ENCODE measurements at regions not wholly inside any gene's neighbourhood (a gene's known extent, or its start where the extent isn't known, plus 50 kb on each side); places are given as distances from the start of the nearest gene placed in this dataset.

- Histone ChIP-seq H3K27me3 (ENCODE audit: control insufficient read depth, extremely low read depth, insufficient read depth, low read length) (no peaks in the 10 kb centered on the region), H4K20me1 (ENCODE audit: control insufficient read depth, extremely low read depth, insufficient read depth, low read length) (no peaks in the 10 kb centered on the region), H3K9ac (ENCODE audit: control insufficient read depth, extremely low read depth, insufficient read depth, low read length) (peak overlapping the region; percentile 65), H2AFZ (ENCODE audit: control insufficient read depth, low read length) (no peak overlapping the region), H3K79me2 (ENCODE audit: control insufficient read depth, insufficient read depth, low read length) (no peaks in the 10 kb centered on the region), H3K4me2 (ENCODE audit: control insufficient read depth, extremely low read depth, insufficient read depth, low read depth, low read length) (peak overlapping the region; percentile 41), H3K4me1 (ENCODE audit: control insufficient read depth, extremely low read depth, insufficient read depth, low read length) (peaks cover 41% of the 10 kb centered on the region), H3K36me3 (ENCODE audit: control insufficient read depth in 2 of 2, extremely low read depth in 1 of 2, insufficient read depth in 2 of 2, low read length in 2 of 2) (no peaks in the 10 kb centered on the region), H3K4me3 (ENCODE audit: control insufficient read depth in 2 of 3, extremely low read depth in 1 of 3, insufficient read depth in 2 of 3, low read depth in 1 of 3, low read length in 3 of 3) (no peak overlapping the region), H3K9me1 (ENCODE audit: control insufficient read depth, extremely low read depth, insufficient read depth, low read length) (no peaks in the 10 kb centered on the region), H3K27ac (ENCODE audit: control insufficient read depth, insufficient read depth, low read length) (peak overlapping the region; percentile 85), H3K9me3 (ENCODE audit: control insufficient read depth, low read depth, low read length) (no peaks in the 10 kb centered on the region)
- no peak for TF ChIP-seq CTCF (optimal IDR thresholded peaks at IDR 0.05 in 1 of 3, IDR thresholded peaks at IDR 0.05 in 1 of 3, conservative IDR thresholded peaks at IDR 0.05 in 1 of 3; ENCODE audit: extremely low read depth in 1 of 3, insufficient read depth in 2 of 3, low read length in 3 of 3)
- no peak for TF ChIP-seq EZH2 (IDR thresholded peaks at IDR 0.05; ENCODE audit: low read length)
- DNase-seq (ENCODE audit: low read depth, low spot score): no peak
- dilution Hi-C loops (cut with MboI; ENCODE audit: extremely low pct_ligation_motif_present, low sequenced_read_pairs): no loop called here
- peak; percentile 34 for FAIRE-seq
These were observed 113.5 kb upstream of the GALNT15 start for GRCh38 chr3:16060945-16061344.

- no peak for TF ChIP-seq CTCF (optimal IDR thresholded peaks at IDR 0.05 in 1 of 3, IDR thresholded peaks at IDR 0.05 in 1 of 3, conservative IDR thresholded peaks at IDR 0.05 in 1 of 3; ENCODE audit: extremely low read depth in 1 of 3, insufficient read depth in 2 of 3, low read length in 3 of 3)
- TF ChIP-seq EZH2 (IDR thresholded peaks at IDR 0.05; ENCODE audit: low read length): no peak
- H3K4me1 ChIP-seq (ENCODE audit: control insufficient read depth, extremely low read depth, insufficient read depth, low read length): peaks cover 46% of the 10 kb centered on the region
- no peaks in the 10 kb centered on the region for H3K27me3 ChIP-seq (ENCODE audit: control insufficient read depth, extremely low read depth, insufficient read depth, low read length)
- DNase-seq (ENCODE audit: low read depth, low spot score) (no peak), FAIRE-seq (no peak)
- no peak overlapping the region for H3K4me2 ChIP-seq (ENCODE audit: control insufficient read depth, extremely low read depth, insufficient read depth, low read depth, low read length)
- H2AFZ ChIP-seq (ENCODE audit: control insufficient read depth, low read length): no peak overlapping the region
- no peaks in the 10 kb centered on the region for H3K9me1 ChIP-seq (ENCODE audit: control insufficient read depth, extremely low read depth, insufficient read depth, low read length)
- dilution Hi-C loops (cut with MboI; ENCODE audit: extremely low pct_ligation_motif_present, low sequenced_read_pairs): no loop called here
- no peaks in the 10 kb centered on the region for H4K20me1 ChIP-seq (ENCODE audit: control insufficient read depth, extremely low read depth, insufficient read depth, low read length)
- H3K9me3 ChIP-seq (ENCODE audit: control insufficient read depth, low read depth, low read length): no peaks in the 10 kb centered on the region
- H3K36me3 ChIP-seq (ENCODE audit: control insufficient read depth in 2 of 2, extremely low read depth in 1 of 2, insufficient read depth in 2 of 2, low read length in 2 of 2): no peaks in the 10 kb centered on the region
- H3K9ac ChIP-seq (ENCODE audit: control insufficient read depth, extremely low read depth, insufficient read depth, low read length): no peak overlapping the region
- no peak overlapping the region for H3K4me3 ChIP-seq (ENCODE audit: control insufficient read depth in 2 of 3, extremely low read depth in 1 of 3, insufficient read depth in 2 of 3, low read depth in 1 of 3, low read length in 3 of 3)
- no peak overlapping the region for H3K27ac ChIP-seq (ENCODE audit: control insufficient read depth, insufficient read depth, low read length)
- H3K79me2 ChIP-seq (ENCODE audit: control insufficient read depth, insufficient read depth, low read length): no peaks in the 10 kb centered on the region
These were observed 113.0 kb upstream of the GALNT15 start for GRCh38 chr3:16061491-16061890.

All from keratinocyte (primary cell).